Neutrophil (primary cell): ENCODE measurements at regions not wholly inside any gene's neighbourhood (a gene's known extent, or its start where the extent isn't known, plus 50 kb on each side); places are given as distances from the start of the nearest gene placed in this dataset.
"Not testable (repeated sequence)": the region's sequence is repeated elsewhere in the genome, so short reads cannot be mapped to it uniquely, and the experiment has no call there.

Experiments
- H3K27ac ChIP-seq: fragments of 200-600 bp; sonication (generic); 2 replicates; pipeline ENCODE4 v1.5.1; 2016; ENCODE audit warnings: mild to moderate bottlenecking, moderate library complexity
- H3K27me3 ChIP-seq: fragments of 200-600 bp; sonication (generic); 2 replicates; pipeline ENCODE4 v1.6.0; 2016; ENCODE audit warnings: mild to moderate bottlenecking
- H3K36me3 ChIP-seq: fragments of 200-600 bp; sonication (generic); 2 replicates; pipeline ENCODE4 v1.5.1; 2017
- H3K4me1 ChIP-seq, 2 experiments: fragments of 200-600 bp in 1 of 2; sonication (generic) in 1 of 2; 1 replicate in 1 of 2; 2 replicates in 1 of 2; pipeline versions ENCODE4 v1.5.1 to v1.6.1; 2013 to 2016; ENCODE audit warnings: low read depth in 1 of 2, low read length in 1 of 2, mild to moderate bottlenecking in 1 of 2, moderate library complexity in 1 of 2; ENCODE audit not compliant: control insufficient read depth in 1 of 2, insufficient read depth in 1 of 2
- H3K4me3 ChIP-seq, 2 experiments: fragments of 200-600 bp in 1 of 2; sonication (generic) in 1 of 2; 1 replicate in 1 of 2; 2 replicates in 1 of 2; pipeline ENCODE4 v1.5.1; 2013 to 2016; ENCODE audit warnings: low read depth in 1 of 2, low read length in 1 of 2, mild to moderate bottlenecking in 1 of 2, moderate library complexity in 1 of 2
- H3K9me3 ChIP-seq: fragments of 200-600 bp; sonication (generic); 2 replicates; pipeline ENCODE4 v1.5.1; 2016
- TF ChIP-seq, protein P1 (sequence below): fragments of 200-600 bp; sonication (generic); IDR thresholded peaks from 2 replicates; pipeline ENCODE4 v1.5.1; 2016; ENCODE audit warnings: antibody characterized with exemption

DNA sequence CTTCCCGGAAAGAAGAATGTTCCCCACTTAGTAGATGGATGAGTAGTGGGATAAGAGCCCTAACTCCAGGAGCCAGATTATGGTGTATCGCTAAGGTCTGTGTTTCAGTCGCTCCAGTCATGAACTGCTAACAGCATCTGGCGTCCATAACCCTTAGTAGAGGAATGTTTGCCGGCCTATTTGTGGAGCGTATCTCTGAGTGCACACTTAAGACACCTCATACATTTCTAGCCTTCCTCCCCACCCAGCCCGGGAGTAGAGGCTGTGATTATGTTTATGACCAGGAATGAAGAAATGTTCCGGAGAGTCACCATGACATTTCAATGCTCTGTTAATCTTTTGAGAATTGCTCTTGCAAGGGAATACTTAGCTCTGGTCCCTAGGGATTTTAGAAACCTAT, 251.1 kb upstream of the SOX4 start:
- Histone ChIP-seq H3K27me3 (no peaks in the 10 kb centered on the region), H3K9me3 (no peaks in the 10 kb centered on the region), H3K36me3 (no peaks in the 10 kb centered on the region), H3K4me3 (no peak overlapping the region), H3K27ac (no peak overlapping the region), H3K4me1 (no peaks in the 10 kb centered on the region)
- TF ChIP-seq, protein P1, sequence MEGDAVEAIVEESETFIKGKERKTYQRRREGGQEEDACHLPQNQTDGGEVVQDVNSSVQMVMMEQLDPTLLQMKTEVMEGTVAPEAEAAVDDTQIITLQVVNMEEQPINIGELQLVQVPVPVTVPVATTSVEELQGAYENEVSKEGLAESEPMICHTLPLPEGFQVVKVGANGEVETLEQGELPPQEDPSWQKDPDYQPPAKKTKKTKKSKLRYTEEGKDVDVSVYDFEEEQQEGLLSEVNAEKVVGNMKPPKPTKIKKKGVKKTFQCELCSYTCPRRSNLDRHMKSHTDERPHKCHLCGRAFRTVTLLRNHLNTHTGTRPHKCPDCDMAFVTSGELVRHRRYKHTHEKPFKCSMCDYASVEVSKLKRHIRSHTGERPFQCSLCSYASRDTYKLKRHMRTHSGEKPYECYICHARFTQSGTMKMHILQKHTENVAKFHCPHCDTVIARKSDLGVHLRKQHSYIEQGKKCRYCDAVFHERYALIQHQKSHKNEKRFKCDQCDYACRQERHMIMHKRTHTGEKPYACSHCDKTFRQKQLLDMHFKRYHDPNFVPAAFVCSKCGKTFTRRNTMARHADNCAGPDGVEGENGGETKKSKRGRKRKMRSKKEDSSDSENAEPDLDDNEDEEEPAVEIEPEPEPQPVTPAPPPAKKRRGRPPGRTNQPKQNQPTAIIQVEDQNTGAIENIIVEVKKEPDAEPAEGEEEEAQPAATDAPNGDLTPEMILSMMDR = no peak

- not testable (repeated sequence) for H3K9me3 ChIP-seq, H3K27me3 ChIP-seq, H3K4me3 ChIP-seq, H3K27ac ChIP-seq, H3K36me3 ChIP-seq, H3K4me1 ChIP-seq
These were observed 247.8 kb upstream of the SOX4 start for GRCh38 chr6:21345704-21346103.

GRCh38 chr6:21348146-21348503, 245.4 kb upstream of the SOX4 start:
- Histone ChIP-seq H3K27ac (no peak overlapping the region), H3K4me3 (no peak overlapping the region), H3K9me3 (no peaks in the 10 kb centered on the region), H3K4me1 (no peaks in the 10 kb centered on the region), H3K36me3 (no peaks in the 10 kb centered on the region), H3K27me3 (no peaks in the 10 kb centered on the region)
- TF ChIP-seq, protein P1 = no peak

DNA sequence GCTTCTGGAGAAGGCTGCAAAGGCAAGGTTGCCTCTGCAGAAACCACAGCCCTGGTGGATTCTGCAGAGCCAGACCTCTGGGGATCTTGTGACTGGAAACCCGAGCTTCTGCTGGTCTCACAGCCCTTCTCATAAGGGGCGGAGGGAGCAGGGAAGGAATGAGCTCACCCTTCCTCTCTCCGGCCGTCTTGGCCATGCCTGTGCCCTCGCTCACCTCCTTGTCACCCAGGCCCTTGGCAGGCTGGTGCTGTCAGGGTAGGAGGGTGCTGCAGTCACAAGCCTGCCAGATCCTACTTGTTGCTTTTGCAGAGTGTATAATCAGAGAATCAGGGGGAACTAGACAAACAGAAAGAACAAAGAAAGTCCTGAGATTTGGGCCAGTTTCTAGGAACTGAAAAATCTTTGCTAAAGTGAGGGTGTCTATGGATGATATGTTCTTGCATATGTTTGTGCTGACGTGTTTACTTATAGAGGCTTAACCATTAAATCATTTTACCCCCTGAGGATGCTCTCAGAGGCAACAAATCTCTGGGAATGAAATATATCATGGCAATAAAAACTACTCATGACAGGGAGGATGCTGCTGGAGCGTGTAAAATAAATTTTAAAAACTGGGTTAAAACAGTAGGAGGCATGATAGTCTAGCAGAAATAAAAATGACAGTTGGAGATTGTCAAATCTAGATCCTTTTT, 244.9 kb upstream of the SOX4 start:
- Histone ChIP-seq H3K9me3 (no peaks in the 10 kb centered on the region), H3K4me1 (no peaks in the 10 kb centered on the region), H3K4me3 (no peak overlapping the region), H3K27me3 (no peaks in the 10 kb centered on the region), H3K36me3 (no peaks in the 10 kb centered on the region), H3K27ac (no peak overlapping the region)
- TF ChIP-seq, protein P1 = no peak

GRCh38 chr6:21349834-21350233, 243.7 kb upstream of the SOX4 start:
- TF ChIP-seq, protein P1 = no peak
- Histone ChIP-seq H3K4me3 (no peak overlapping the region), H3K27ac (no peak overlapping the region), H3K9me3 (no peaks in the 10 kb centered on the region), H3K36me3 (no peaks in the 10 kb centered on the region), H3K27me3 (no peaks in the 10 kb centered on the region), H3K4me1 (no peaks in the 10 kb centered on the region)

DNA sequence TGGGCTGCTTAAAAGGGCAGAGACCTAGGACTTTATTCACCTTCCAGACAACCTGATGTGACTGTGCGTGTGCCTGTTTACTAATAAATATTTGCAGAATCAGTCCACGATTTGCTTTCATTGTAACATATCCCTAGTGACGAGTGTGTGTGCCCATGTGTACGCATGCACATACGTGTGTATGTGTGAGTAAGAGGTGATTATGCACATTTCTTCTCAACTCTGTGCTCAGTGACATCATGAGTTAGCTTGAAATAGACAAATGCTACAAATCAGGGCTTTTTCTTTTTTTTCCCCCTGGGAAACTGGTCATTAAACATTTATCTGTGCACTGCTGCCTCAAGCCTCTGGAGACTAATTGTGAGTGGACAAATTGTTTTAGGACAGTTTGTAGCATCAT, 242.6 kb upstream of the SOX4 start:
- Histone ChIP-seq H3K4me1 (no peaks in the 10 kb centered on the region), H3K27me3 (no peaks in the 10 kb centered on the region), H3K27ac (no peak overlapping the region), H3K4me3 (no peak overlapping the region), H3K9me3 (no peaks in the 10 kb centered on the region), H3K36me3 (no peaks in the 10 kb centered on the region)
- TF ChIP-seq, protein P1 = no peak
